Activated naive CD4-positive, alpha-beta T cell treated with anti-CD3 and anti-CD28 coated beads for 36 hours (primary cell): ENCODE measurements at regions not wholly inside any gene's neighbourhood (a gene's known extent, or its start where the extent isn't known, plus 50 kb on each side); places are given as distances from the start of the nearest gene placed in this dataset.

Experiments used
- CTCF ChIA-PET: fragments of 350-600 bp; sonication (Branson Sonifier 250); formaldehyde crosslinking; loops from one replicate; lab custom pipeline; 2021; ENCODE audit warnings: antibody characterized with exemption; lab: Charles Lee
- DNase-seq: peaks from one replicate; pipeline ENCODE4 v3.0.0-alpha.2; 2020
- H3K27ac Mint-ChIP-seq: one replicate; pipeline ENCODE4 v1.8.0; 2021; ENCODE audit warnings: mild to moderate bottlenecking, mixed read lengths
- H3K27me3 Mint-ChIP-seq: one replicate; pipeline ENCODE4 v1.8.0; 2021; ENCODE audit warnings: low read depth, mixed read lengths
- H3K36me3 Mint-ChIP-seq: one replicate; pipeline ENCODE4 v1.8.0; 2021; ENCODE audit warnings: low read depth, mixed read lengths
- H3K4me1 Mint-ChIP-seq: one replicate; pipeline ENCODE4 v1.8.0; 2021; ENCODE audit warnings: low read depth, mixed read lengths
- H3K4me3 Mint-ChIP-seq: one replicate; pipeline ENCODE4 v1.8.0; 2021; ENCODE audit warnings: mild to moderate bottlenecking, moderate library complexity, mixed read lengths
- H3K9me3 Mint-ChIP-seq: one replicate; pipeline ENCODE4 v1.8.0; 2021; ENCODE audit warnings: mixed read lengths
- intact Hi-C: fragments of 100-400 bp; cut with micrococcal nuclease; formaldehyde crosslinking; loops from one replicate; pipeline ENCODE4 v1.15.1; 2023

DNA sequence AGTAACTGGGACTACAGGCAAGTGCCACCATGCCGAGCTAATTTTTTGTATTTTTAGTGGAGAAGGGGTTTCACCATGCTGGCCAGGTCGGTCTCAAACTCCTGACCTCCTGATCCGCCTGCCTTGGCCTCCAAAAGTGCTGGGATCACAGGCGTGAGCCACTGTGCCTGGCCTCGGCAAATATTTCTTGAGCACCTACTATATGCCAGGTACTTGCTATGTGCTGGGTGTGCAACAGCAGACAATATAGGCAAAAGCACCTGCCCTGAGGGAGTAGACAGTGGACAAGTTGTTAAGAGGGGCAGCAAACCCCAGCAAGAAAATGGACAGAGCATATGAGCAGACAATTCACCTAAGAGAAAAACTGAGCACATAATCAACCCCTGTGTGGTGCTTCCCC, 51.0 kb upstream of the CDKN2AIP start:
- H3K27ac Mint-ChIP-seq = no peak overlapping the region
- H3K36me3 Mint-ChIP-seq = no peaks in the 10 kb centered on the region
- intact Hi-C loops = loop anchor here (10.0 kb wide), 1 partner anchor 909 kb away; no protein-coding TSS in a partner anchor
- H3K4me3 Mint-ChIP-seq = no peak overlapping the region
- CTCF ChIA-PET = no interaction called here
- H3K4me1 Mint-ChIP-seq = peaks cover 23% of the 10 kb centered on the region
- H3K9me3 Mint-ChIP-seq = no peaks in the 10 kb centered on the region
- no peak for DNase-seq
- H3K27me3 Mint-ChIP-seq = no peaks in the 10 kb centered on the region

DNA sequence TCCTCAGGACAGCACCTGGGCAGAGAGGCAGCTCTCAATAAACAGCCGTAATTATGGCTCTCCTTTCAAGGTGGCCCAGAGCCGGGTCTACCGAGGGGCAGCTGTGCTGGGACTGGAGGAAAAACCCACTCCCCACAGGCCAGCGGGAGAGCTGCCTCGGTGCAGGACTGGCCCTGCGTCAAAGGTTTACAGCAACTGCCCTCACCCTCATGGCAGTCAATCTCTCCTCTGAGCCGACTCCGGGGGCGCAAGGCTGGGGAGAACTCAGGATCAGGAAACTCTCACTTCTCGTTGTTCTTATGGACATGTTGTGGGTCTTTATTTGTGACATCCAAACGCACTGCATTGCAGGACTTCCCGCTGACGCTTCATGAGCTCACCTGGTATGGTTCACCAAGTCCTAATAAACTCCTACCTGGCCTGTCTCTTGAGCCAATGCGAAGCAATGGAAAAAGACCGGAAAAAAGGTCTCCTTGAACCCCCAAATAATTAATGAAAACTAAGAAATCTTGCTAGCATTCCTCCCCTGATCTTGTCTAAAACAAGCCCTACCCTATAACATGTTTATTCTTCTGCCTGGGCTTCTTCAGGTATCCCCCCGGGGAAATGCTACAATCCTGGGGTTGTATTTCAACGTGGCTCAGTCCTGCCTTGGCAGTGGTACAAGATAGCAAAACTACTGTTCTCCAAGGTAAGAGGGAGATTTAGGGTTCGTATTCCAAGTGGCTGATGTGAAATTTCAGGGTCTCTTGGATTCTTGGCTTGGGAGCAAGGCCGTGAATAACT, 50.1 kb upstream of the CDKN2AIP start:
- Mint-ChIP-seq H3K4me3 (no peak overlapping the region), H3K9me3 (no peaks in the 10 kb centered on the region), H3K27ac (no peak overlapping the region), H3K27me3 (no peaks in the 10 kb centered on the region), H3K4me1 (peaks cover 28% of the 10 kb centered on the region), H3K36me3 (no peaks in the 10 kb centered on the region)
- DNase-seq = no peak
- CTCF ChIA-PET = no interaction called here
- intact Hi-C loops = loop anchor here (10.0 kb wide), 1 partner anchor 910 kb away; no protein-coding TSS in a partner anchor
